ENCODE measurements at regions not wholly inside any gene's neighbourhood (a gene's known extent, or its start where the extent isn't known, plus 50 kb on each side); places are given as distances from the start of the nearest gene placed in this dataset.

- TF ChIP-seq CTCF (IDR thresholded peaks at IDR 0.05) (no peak), POLR2A (IDR thresholded peaks at IDR 0.05) (no peak)
Measured at GRCh38 chr3:107884028-107884427, 206.8 kb downstream of the CD47 start.
